ENCODE measurements at regions not wholly inside any gene's neighbourhood (a gene's known extent, or its start where the extent isn't known, plus 50 kb on each side); places are given as distances from the start of the nearest gene placed in this dataset.

- TF ChIP-seq YY1 (IDR thresholded peaks at IDR 0.05; ENCODE audit: insufficient read depth, insufficient read length) (no peak), SUZ12 (IDR thresholded peaks at IDR 0.05; ENCODE audit: extremely low read depth, insufficient read depth, insufficient read length) (no peak)
Observed at GRCh38 chr14:98244162-98244948, 1027.6 kb downstream of the BCL11B start.
